Mesendoderm (in vitro differentiated cells): ENCODE measurements at regions not wholly inside any gene's neighbourhood (a gene's known extent, or its start where the extent isn't known, plus 50 kb on each side); places are given as distances from the start of the nearest gene placed in this dataset.
"Not testable (repeated sequence)": the region's sequence is repeated elsewhere in the genome, so short reads cannot be mapped to it uniquely, and the experiment has no call there.

ENCODE experiments used
- DNase-seq: peaks from one replicate; pipeline ENCODE4 v3.0.0; 2013
- H2AK5ac ChIP-seq: 2 replicates; pipeline ENCODE4 v1.6.1; 2013; ENCODE audit warnings: low read length, inconsistent platforms
- H2BK120ac ChIP-seq: 2 replicates; pipeline ENCODE4 v1.6.1; 2013; ENCODE audit warnings: low read depth, mild to moderate bottlenecking, low read length, moderate library complexity, mixed read lengths
- H2BK15ac ChIP-seq: replicated peaks from 2 replicates; pipeline ENCODE4 v1.6.1; 2013; ENCODE audit warnings: low read depth, mild to moderate bottlenecking, moderate library complexity
- H2BK5ac ChIP-seq: 2 replicates; pipeline ENCODE4 v1.6.1; 2013; ENCODE audit warnings: low read length, inconsistent platforms
- H3K18ac ChIP-seq: 2 replicates; pipeline ENCODE4 v1.6.1; 2013; ENCODE audit warnings: mild to moderate bottlenecking, low read length, mixed read lengths
- H3K23ac ChIP-seq: one replicate; pipeline ENCODE4 v1.6.1; 2013; ENCODE audit warnings: low read length
- H3K27ac ChIP-seq: 2 replicates; pipeline ENCODE4 v1.5.1; 2013; ENCODE audit warnings: low read depth, mild to moderate bottlenecking, inconsistent platforms, low read length, moderate library complexity
- H3K27me3 ChIP-seq: 2 replicates; pipeline ENCODE4 v1.6.1; 2013; ENCODE audit warnings: low read length, control low read depth, mild to moderate bottlenecking, inconsistent platforms; ENCODE audit not compliant: insufficient read depth, poor library complexity
- H3K36me3 ChIP-seq: 2 replicates; pipeline ENCODE4 v1.6.1; 2013; ENCODE audit warnings: low read length, inconsistent platforms; ENCODE audit not compliant: control insufficient read depth, insufficient read depth
- H3K4ac ChIP-seq: one replicate; pipeline ENCODE4 v1.6.1; 2013; ENCODE audit warnings: low read depth, mild to moderate bottlenecking, low read length, moderate library complexity
- H3K4me1 ChIP-seq: 2 replicates; pipeline ENCODE4 v1.6.1; 2013; ENCODE audit warnings: low read depth, low read length, inconsistent platforms; ENCODE audit not compliant: control insufficient read depth
- H3K4me2 ChIP-seq: 2 replicates; pipeline ENCODE4 v1.6.1; 2013; ENCODE audit warnings: low read length
- H3K4me3 ChIP-seq: 2 replicates; pipeline ENCODE4 v1.5.1; 2013; ENCODE audit warnings: mild to moderate bottlenecking, low read length
- H3K56ac ChIP-seq: one replicate; pipeline ENCODE4 v1.6.1; 2013; ENCODE audit warnings: low read length
- H3K79me1 ChIP-seq: 2 replicates; pipeline ENCODE4 v1.6.1; 2013; ENCODE audit warnings: low read length, inconsistent platforms
- H3K79me2 ChIP-seq: 2 replicates; pipeline ENCODE4 v1.6.1; 2013; ENCODE audit warnings: mild to moderate bottlenecking, low read length; ENCODE audit not compliant: control insufficient read depth, insufficient read depth
- H3K9ac ChIP-seq: 2 replicates; pipeline ENCODE4 v1.6.1; 2013; ENCODE audit warnings: low read length, inconsistent platforms
- H4K5ac ChIP-seq: one replicate; pipeline ENCODE4 v1.6.1; 2013; ENCODE audit warnings: low read length
- H4K8ac ChIP-seq: one replicate; pipeline ENCODE4 v1.6.1; 2013; ENCODE audit warnings: low read depth, mild to moderate bottlenecking, control low read depth, low read length, moderate library complexity
- WGBS: extraction: QIAGEN DNeasy Blood & Tissue Kit; methylation state at CpG from one replicate; pipeline ENCODE4 v1.1.7; 2013; ENCODE audit warnings: low lambda C conversion rate, missing lambda C conversion rate; ENCODE audit not compliant: insufficient coverage; ENCODE audit errors: extremely low coverage; 5-methylcytosine and 5-hydroxymethylcytosine counted together

DNA sequence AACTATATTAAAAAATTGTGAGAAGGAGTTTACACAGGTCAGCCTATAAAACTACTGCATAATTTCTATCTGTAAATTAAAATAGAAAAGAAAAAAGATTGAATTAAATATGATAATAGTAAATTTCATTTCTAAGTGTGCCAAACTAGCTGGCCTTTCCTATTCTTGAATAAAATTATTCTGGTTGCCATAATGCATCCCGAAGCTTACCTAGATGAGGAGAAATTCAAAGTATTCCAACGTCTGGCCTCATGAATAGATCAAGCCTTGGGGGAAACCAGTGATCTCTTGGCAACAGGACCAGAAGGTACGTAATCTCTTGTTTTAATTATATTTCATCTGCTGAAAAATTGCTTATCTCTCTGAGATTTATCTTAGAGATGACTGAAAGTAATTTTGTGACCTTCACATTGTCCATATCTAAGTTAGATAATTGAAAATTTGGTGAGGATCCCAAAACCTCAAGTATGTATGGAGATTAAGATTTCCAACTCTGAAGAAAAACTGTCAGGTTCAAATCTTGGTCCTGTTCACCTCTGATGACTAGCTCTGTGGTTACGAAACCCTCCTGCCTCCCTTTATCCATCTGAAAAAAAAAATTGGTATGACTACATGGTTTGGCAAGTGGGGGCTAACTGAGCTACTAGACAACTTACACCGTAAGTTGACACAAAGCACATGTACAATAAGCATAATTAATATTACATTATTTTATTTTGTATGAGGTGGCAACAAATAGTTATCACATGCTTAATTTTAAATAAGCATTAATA, 891.4 kb upstream of the ADAMTS5 start:
- H3K79me1 ChIP-seq: not testable (repeated sequence)

DNA sequence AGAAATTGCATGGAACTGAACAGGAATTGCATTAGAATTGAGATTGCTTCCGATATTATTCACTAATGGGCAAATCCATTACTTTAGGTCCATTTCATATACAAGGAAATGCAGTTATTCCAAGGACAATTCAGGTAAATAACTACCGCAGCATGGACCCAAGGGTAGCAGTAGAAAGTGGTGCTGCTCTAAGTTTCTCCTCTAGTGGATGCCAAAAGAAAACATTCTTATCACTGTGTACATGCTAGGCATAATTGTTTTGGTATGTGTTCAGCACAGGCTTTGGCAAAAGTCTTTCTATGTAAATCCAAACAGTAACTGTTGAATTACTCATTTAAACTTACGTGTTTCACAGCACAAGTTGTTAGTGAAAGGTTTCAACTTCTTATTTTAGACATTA, 890.1 kb upstream of the ADAMTS5 start:
- not testable (repeated sequence) for H4K5ac ChIP-seq, H3K4ac ChIP-seq, H3K27ac ChIP-seq, H3K56ac ChIP-seq, H3K4me2 ChIP-seq, H3K79me1 ChIP-seq, H3K4me1 ChIP-seq, H2BK5ac ChIP-seq, H4K8ac ChIP-seq, H2AK5ac ChIP-seq, H3K27me3 ChIP-seq, H3K18ac ChIP-seq, H3K4me3 ChIP-seq, H2BK120ac ChIP-seq, H2BK15ac ChIP-seq, DNase-seq, H3K79me2 ChIP-seq, H3K9ac ChIP-seq, H3K23ac ChIP-seq, H3K36me3 ChIP-seq
- WGBS: no CpG with 5 or more reads among the region's 3 CpGs

More for the DNA sequence above, 891.4 kb upstream of the ADAMTS5 start:
- WGBS: no CpG with 5 or more reads among the region's 5 CpGs
- H4K8ac ChIP-seq, H3K27ac ChIP-seq, H3K4ac ChIP-seq, H4K5ac ChIP-seq, H2BK120ac ChIP-seq, H2AK5ac ChIP-seq, H3K56ac ChIP-seq, H2BK15ac ChIP-seq, H3K4me3 ChIP-seq, DNase-seq, H3K4me1 ChIP-seq, H2BK5ac ChIP-seq, H3K18ac ChIP-seq, H3K27me3 ChIP-seq, H3K36me3 ChIP-seq, H3K9ac ChIP-seq, H3K23ac ChIP-seq, H3K4me2 ChIP-seq, H3K79me2 ChIP-seq: not testable (repeated sequence)

- Histone ChIP-seq H2BK120ac (no peak overlapping the region), H3K4me3 (no peak overlapping the region), H3K4me1 (no peaks in the 10 kb centered on the region), H4K8ac (no peak overlapping the region), H3K23ac (no peak overlapping the region), H2AK5ac (no peak overlapping the region), H3K36me3 (no peaks in the 10 kb centered on the region), H3K4ac (no peak overlapping the region), H3K27me3 (no peaks in the 10 kb centered on the region), H3K56ac (no peak overlapping the region), H3K79me1 (no peaks in the 10 kb centered on the region), H3K18ac (no peak overlapping the region), H2BK5ac (no peak overlapping the region), H4K5ac (no peak overlapping the region), H2BK15ac (no peak overlapping the region), H3K4me2 (no peak overlapping the region), H3K27ac (no peak overlapping the region), H3K9ac (no peak overlapping the region), H3K79me2 (no peaks in the 10 kb centered on the region)
- DNase-seq: no peak
- WGBS: no CpG with 5 or more reads among the region's 3 CpGs
Observed at GRCh38 chr21:27841084-27841672, 874.3 kb upstream of the ADAMTS5 start.

DNA sequence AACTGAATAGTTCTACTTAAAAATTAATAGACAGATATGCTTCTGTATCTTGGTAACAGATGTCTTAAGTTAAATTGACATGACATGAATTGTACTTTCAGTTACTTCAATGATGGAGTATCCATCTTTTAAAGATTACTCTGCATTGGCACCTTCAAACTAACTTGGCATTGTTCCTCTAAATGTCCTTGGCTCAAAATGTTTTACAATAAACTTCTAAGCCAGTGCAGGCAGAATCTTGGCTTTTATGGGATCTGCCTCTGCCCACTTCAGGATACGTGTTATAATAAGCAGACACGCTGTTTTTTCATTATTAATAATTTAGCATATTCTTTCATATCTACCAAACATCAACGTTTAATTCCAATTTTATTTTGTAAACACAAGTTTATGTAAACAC, 873.4 kb upstream of the ADAMTS5 start:
- Histone ChIP-seq H3K9ac (no peak overlapping the region), H3K79me2 (no peaks in the 10 kb centered on the region), H3K4ac (no peak overlapping the region), H3K4me2 (no peak overlapping the region), H3K36me3 (no peaks in the 10 kb centered on the region), H3K79me1 (no peaks in the 10 kb centered on the region), H4K5ac (no peak overlapping the region), H2AK5ac (no peak overlapping the region), H2BK5ac (no peak overlapping the region), H3K27me3 (no peaks in the 10 kb centered on the region), H2BK120ac (no peak overlapping the region), H3K27ac (no peak overlapping the region), H2BK15ac (no peak overlapping the region), H3K4me1 (no peaks in the 10 kb centered on the region), H3K4me3 (no peak overlapping the region), H4K8ac (no peak overlapping the region), H3K18ac (no peak overlapping the region), H3K23ac (no peak overlapping the region), H3K56ac (no peak overlapping the region)
- DNase-seq: no peak
- WGBS: 100% methylated on average over 2 of the region's 3 CpGs

GRCh38 chr21:27839512-27840115, 872.7 kb upstream of the ADAMTS5 start:
- no peak for DNase-seq
- H3K27ac ChIP-seq: no peak overlapping the region
- no peak overlapping the region for H3K4me3 ChIP-seq
- H3K23ac ChIP-seq: no peak overlapping the region
- H3K4ac ChIP-seq: no peak overlapping the region
- no peaks in the 10 kb centered on the region for H3K27me3 ChIP-seq
- H3K4me1 ChIP-seq: no peaks in the 10 kb centered on the region
- no peak overlapping the region for H2BK5ac ChIP-seq
- no peaks in the 10 kb centered on the region for H3K36me3 ChIP-seq
- no peak overlapping the region for H3K56ac ChIP-seq
- no peaks in the 10 kb centered on the region for H3K79me1 ChIP-seq
- no peak overlapping the region for H2BK15ac ChIP-seq
- H3K4me2 ChIP-seq: no peak overlapping the region
- no peak overlapping the region for H2AK5ac ChIP-seq
- H3K9ac ChIP-seq: no peak overlapping the region
- WGBS: no CpG with 5 or more reads among the region's 3 CpGs
- no peaks in the 10 kb centered on the region for H3K79me2 ChIP-seq
- no peak overlapping the region for H4K5ac ChIP-seq
- no peak overlapping the region for H2BK120ac ChIP-seq
- no peak overlapping the region for H4K8ac ChIP-seq
- no peak overlapping the region for H3K18ac ChIP-seq
